ENCODE measurements at regions not wholly inside any gene's neighbourhood (a gene's known extent, or its start where the extent isn't known, plus 50 kb on each side); places are given as distances from the start of the nearest gene placed in this dataset.

DNA sequence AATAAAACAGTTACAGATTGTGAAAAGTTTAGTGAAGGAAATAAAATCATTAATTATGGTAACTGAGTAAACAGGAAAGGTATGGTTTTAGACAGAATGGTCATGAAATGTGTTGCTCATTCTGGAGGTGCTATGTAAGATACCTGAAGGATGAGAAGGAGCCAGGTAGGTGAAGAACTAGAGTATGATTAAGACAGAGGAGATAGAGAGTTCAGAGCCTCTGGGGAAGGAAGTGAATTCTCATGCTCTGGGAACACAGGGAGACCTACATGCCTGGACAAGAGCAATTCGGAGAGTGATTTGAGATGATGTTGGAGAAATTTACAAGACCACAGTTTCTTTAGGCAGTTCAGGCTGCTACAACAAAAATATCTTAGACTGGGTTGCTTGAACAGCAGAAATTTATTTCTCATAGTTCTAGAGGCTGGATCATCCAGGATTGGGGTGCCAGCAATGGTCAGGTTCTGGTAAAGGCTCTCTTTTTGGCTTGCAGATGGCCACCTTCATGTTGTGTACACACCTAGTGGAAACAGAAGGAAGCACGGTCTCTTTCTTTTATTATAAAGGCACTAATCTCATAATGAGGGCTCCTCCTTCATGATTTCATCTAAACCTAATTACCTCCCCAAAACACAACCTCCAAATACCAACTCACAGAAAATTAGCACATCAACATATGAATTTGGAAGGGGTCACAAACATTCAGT, 1416.1 kb downstream of the PCDH7 start:
- Histone ChIP-seq H3K27me3 (ENCODE audit: control insufficient read depth, insufficient read depth, low read length) (no peaks in the 10 kb centered on the region), H3K4me1 (ENCODE audit: control insufficient read depth, insufficient read depth, low read length) (peaks cover 2% of the 10 kb centered on the region), H3K9me3 (ENCODE audit: control insufficient read depth, insufficient read depth, low read length) (no peaks in the 10 kb centered on the region), H3K4me3 (ENCODE audit: low read depth, low read length) (no peak overlapping the region), H3K9ac (ENCODE audit: low read depth, low read length) (no peak overlapping the region), H3K36me3 (ENCODE audit: control insufficient read depth, insufficient read depth, low read length) (no peaks in the 10 kb centered on the region)

DNA sequence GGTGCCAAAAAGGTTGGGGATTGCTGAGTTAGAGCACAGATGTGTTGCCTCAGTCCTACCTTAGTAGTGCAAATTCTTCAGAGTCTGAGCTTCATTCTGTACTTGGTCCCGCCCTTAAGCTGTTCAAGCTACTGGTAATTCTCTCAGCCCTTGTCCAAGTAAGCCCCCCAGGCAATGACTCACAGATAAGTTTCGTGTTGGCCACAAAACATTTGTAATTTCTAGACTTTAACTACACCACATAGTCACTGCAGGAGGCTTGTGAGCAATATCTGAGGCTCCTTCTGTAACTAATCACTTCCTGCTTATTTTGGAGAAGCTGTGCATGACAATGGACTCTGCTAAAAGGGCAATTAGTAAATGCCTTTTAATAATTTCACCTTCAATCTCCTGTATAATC, 1420.5 kb downstream of the PCDH7 start:
- no peaks in the 10 kb centered on the region for H3K36me3 ChIP-seq (ENCODE audit: control insufficient read depth, insufficient read depth, low read length)
- no peak overlapping the region for H3K9ac ChIP-seq (ENCODE audit: low read depth, low read length)
- H3K27me3 ChIP-seq (ENCODE audit: control insufficient read depth, insufficient read depth, low read length), result no peaks in the 10 kb centered on the region

DNA sequence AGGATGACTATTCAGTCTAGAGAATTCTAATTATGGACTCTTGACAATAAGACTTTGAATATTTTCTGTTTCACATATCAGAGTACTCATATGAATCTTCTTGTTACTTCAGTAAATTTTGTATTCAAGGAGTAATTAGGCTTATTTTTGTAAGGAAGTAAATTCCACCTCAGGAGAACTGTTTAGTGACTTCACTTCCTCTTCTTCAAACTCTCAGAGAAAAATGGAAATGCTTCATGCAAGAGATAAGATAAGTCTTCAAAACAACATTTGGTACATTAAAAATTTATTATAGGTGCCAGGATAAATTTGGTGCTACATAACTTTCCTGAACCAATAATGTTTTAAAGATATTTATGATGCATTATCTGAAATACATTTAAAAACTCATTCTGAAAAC, 1421.9 kb downstream of the PCDH7 start:
- no peaks in the 10 kb centered on the region for H3K9me3 ChIP-seq (ENCODE audit: control insufficient read depth, insufficient read depth, low read length)
- H3K9ac ChIP-seq (ENCODE audit: low read depth, low read length), result no peak overlapping the region
- peaks cover 3% of the 10 kb centered on the region for H3K4me1 ChIP-seq (ENCODE audit: control insufficient read depth, insufficient read depth, low read length)
- no peak overlapping the region for H3K4me3 ChIP-seq (ENCODE audit: low read depth, low read length)
- no peaks in the 10 kb centered on the region for H3K27me3 ChIP-seq (ENCODE audit: control insufficient read depth, insufficient read depth, low read length)
- H3K36me3 ChIP-seq (ENCODE audit: control insufficient read depth, insufficient read depth, low read length), result no peaks in the 10 kb centered on the region

More for the DNA sequence above, 1420.5 kb downstream of the PCDH7 start:
- Histone ChIP-seq H3K4me3 (ENCODE audit: low read depth, low read length) (no peak overlapping the region), H3K4me1 (ENCODE audit: control insufficient read depth, insufficient read depth, low read length) (peaks cover 3% of the 10 kb centered on the region), H3K9me3 (ENCODE audit: control insufficient read depth, insufficient read depth, low read length) (no peaks in the 10 kb centered on the region)

DNA sequence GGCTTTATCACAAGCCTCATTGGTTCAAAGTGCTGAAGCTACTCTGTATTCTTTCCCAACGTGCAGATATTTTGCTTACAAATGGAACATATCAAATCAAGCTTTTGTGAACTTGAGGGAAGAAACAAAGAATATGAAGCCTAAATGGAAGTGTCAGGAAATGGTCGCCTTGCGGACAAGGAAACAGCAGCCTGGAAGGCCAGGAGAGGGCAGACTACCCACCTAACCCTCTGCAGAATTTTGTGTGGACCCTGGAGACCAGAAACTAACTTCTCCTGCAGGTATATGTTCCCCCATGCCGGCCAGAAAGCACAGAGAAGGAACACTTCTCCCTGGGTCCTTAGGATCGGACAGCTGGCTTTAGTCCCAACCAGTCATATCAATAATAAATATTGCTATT, 1425.8 kb downstream of the PCDH7 start:
- Histone ChIP-seq H3K9ac (ENCODE audit: low read depth, low read length) (no peak overlapping the region), H3K4me3 (ENCODE audit: low read depth, low read length) (no peak overlapping the region), H3K36me3 (ENCODE audit: control insufficient read depth, insufficient read depth, low read length) (no peaks in the 10 kb centered on the region), H3K27me3 (ENCODE audit: control insufficient read depth, insufficient read depth, low read length) (no peaks in the 10 kb centered on the region), H3K4me1 (ENCODE audit: control insufficient read depth, insufficient read depth, low read length) (peaks cover 3% of the 10 kb centered on the region), H3K9me3 (ENCODE audit: control insufficient read depth, insufficient read depth, low read length) (no peaks in the 10 kb centered on the region)

DNA sequence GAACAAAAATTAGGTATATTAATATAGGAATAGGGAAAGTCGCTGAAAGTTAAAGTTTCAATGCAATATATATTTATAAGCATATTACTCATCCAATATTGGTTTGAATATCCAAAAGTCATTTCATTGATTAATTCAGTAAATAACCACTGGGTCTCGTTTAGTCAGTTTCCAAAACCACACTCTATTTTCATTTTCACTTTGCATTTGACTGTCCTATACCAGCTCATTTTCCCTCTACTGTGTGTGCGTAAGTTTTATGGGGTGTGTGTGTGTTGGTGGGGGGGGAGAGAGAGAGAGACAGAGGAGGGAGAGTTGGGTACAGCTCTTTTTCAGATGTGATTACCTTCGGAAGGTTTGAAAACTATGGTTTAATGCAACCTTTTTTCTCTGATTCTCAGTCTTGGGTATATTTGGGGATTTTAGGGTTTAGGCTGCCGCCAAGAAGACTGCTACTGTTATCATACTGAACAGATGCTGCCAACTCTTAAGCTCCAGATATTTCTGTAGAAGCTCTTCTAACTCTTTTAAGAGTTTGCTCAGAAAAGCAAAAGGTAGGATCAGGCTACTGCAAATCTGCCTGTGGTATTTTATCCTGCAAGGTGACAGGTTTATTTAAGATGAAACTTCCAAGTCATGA, 1427.4 kb downstream of the PCDH7 start:
- no peaks in the 10 kb centered on the region for H3K9me3 ChIP-seq (ENCODE audit: control insufficient read depth, insufficient read depth, low read length)
- H3K9ac ChIP-seq (ENCODE audit: low read depth, low read length), result no peak overlapping the region
- no peaks in the 10 kb centered on the region for H3K4me1 ChIP-seq (ENCODE audit: control insufficient read depth, insufficient read depth, low read length)
- no peak overlapping the region for H3K4me3 ChIP-seq (ENCODE audit: low read depth, low read length)
- no peaks in the 10 kb centered on the region for H3K36me3 ChIP-seq (ENCODE audit: control insufficient read depth, insufficient read depth, low read length)
- no peaks in the 10 kb centered on the region for H3K27me3 ChIP-seq (ENCODE audit: control insufficient read depth, insufficient read depth, low read length)

DNA sequence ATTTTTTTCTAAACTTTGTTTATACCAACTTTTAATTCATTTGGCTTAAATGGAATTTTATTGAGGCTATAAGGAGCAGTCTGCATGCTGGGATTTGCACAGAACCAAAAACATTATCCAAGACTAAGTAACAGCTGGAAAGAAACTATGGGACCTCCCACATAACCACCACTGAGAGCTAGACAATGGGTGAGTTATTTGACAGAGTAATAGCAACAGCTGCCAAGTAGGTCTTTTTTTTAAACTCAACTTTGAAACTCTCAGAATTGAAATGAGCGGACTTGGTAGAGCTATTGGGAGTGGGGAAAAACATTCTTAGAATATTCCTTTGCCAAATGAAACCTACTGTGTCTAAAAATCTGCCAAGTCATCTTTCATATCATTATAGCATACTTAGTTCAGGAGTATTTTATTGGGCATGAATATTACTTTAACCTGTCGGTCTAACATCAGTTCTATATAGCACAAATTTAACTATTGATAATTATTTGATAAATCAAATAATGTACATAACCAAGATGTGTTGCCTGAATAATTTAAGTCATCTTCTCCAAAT, 1428.0 kb downstream of the PCDH7 start:
- Histone ChIP-seq H3K27me3 (ENCODE audit: control insufficient read depth, insufficient read depth, low read length) (no peaks in the 10 kb centered on the region), H3K4me3 (ENCODE audit: low read depth, low read length) (no peak overlapping the region), H3K36me3 (ENCODE audit: control insufficient read depth, insufficient read depth, low read length) (no peaks in the 10 kb centered on the region), H3K9ac (ENCODE audit: low read depth, low read length) (no peak overlapping the region), H3K9me3 (ENCODE audit: control insufficient read depth, insufficient read depth, low read length) (no peaks in the 10 kb centered on the region), H3K4me1 (ENCODE audit: control insufficient read depth, insufficient read depth, low read length) (no peaks in the 10 kb centered on the region)

DNA sequence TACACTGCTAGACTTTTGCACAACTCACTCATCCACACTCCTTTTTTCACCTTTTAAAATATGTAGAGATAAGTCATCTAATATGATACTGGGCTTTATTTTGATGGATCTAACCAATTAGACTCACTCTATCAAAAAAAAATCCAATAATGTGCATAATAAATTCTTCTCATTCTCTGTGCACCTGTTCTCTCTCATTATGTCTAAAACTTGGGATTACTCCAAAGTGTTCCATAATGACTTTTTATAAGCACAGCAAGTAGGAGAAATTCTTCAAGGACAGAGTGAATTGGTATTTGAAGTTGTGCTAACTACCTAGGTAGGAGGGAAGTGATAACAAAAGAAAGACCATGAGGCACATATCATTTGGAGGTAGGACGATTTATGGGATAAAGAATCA, 1438.8 kb downstream of the PCDH7 start:
- Histone ChIP-seq H3K9ac (ENCODE audit: low read depth, low read length) (no peak overlapping the region), H3K36me3 (ENCODE audit: control insufficient read depth, insufficient read depth, low read length) (no peaks in the 10 kb centered on the region), H3K4me3 (ENCODE audit: low read depth, low read length) (no peak overlapping the region), H3K9me3 (ENCODE audit: control insufficient read depth, insufficient read depth, low read length) (no peaks in the 10 kb centered on the region), H3K4me1 (ENCODE audit: control insufficient read depth, insufficient read depth, low read length) (no peaks in the 10 kb centered on the region), H3K27me3 (ENCODE audit: control insufficient read depth, insufficient read depth, low read length) (no peaks in the 10 kb centered on the region)

DNA sequence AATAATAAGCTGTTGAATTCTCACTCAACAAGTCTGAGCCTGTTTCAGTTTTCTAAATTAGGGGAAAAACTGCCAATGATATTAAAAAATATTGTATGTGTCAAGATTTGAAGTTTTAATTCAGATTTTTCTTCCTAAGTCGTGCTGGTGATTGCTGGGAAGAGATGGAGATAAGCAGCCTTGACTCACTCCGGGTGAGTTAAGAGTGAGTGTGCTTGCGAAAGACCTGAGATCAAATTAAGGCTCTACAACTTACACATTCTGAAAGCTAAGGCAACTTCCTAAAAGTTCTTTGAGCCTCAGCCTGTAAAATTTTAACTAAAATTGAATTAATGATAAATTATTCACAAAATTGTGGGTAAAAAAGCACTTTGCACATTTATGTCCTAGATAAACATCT, 1441.2 kb downstream of the PCDH7 start:
- Histone ChIP-seq H3K9me3 (ENCODE audit: control insufficient read depth, insufficient read depth, low read length) (no peaks in the 10 kb centered on the region), H3K4me1 (ENCODE audit: control insufficient read depth, insufficient read depth, low read length) (no peaks in the 10 kb centered on the region), H3K36me3 (ENCODE audit: control insufficient read depth, insufficient read depth, low read length) (no peaks in the 10 kb centered on the region)

DNA sequence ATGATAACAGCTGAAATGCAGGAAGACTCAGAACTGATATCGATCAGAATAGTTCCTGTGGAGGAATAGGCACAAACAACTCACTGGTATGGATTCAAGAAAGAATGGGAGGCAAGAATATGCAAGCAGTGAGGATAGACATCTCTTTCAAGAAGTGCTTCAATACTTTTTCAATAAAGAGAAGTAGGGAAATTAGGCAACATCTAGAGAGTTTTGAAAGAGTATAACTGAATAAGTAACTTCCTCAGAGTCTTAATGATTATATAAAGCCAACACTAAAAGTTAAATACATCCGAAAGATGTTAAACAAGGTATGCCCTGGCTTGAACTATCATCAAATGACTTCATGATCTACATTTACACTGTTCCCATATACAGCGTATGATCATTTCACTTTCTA, 1443.0 kb downstream of the PCDH7 start:
- no peaks in the 10 kb centered on the region for H3K27me3 ChIP-seq (ENCODE audit: control insufficient read depth, insufficient read depth, low read length)
- no peaks in the 10 kb centered on the region for H3K9me3 ChIP-seq (ENCODE audit: control insufficient read depth, insufficient read depth, low read length)
- H3K9ac ChIP-seq (ENCODE audit: low read depth, low read length), result no peak overlapping the region
- H3K4me3 ChIP-seq (ENCODE audit: low read depth, low read length), result no peak overlapping the region
- H3K36me3 ChIP-seq (ENCODE audit: control insufficient read depth, insufficient read depth, low read length), result no peaks in the 10 kb centered on the region
- H3K4me1 ChIP-seq (ENCODE audit: control insufficient read depth, insufficient read depth, low read length), result no peaks in the 10 kb centered on the region

More for the DNA sequence above, 1441.2 kb downstream of the PCDH7 start:
- no peak overlapping the region for H3K4me3 ChIP-seq (ENCODE audit: low read depth, low read length)
- no peaks in the 10 kb centered on the region for H3K27me3 ChIP-seq (ENCODE audit: control insufficient read depth, insufficient read depth, low read length)
- no peak overlapping the region for H3K9ac ChIP-seq (ENCODE audit: low read depth, low read length)

DNA sequence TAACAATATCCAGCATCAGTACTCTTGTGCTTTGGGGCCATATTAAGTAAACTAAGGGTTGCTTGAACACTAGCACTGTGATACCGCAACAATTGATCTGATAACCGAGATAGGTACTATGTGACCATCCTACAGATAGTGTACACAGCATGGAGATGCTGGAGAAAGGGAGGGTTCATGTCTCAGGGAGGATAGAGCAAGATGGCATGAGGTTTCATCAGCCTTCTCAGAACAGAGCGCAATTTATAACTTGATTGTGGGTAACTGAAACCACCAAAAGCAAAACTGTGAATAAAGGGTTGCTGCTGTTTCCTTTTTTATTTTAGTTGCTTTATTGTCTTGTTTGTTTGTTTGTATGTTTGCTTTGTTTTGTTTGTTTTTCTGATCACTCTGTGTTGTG, 1449.7 kb downstream of the PCDH7 start:
- Histone ChIP-seq H3K4me1 (ENCODE audit: control insufficient read depth, insufficient read depth, low read length) (no peaks in the 10 kb centered on the region), H3K9ac (ENCODE audit: low read depth, low read length) (no peak overlapping the region), H3K27me3 (ENCODE audit: control insufficient read depth, insufficient read depth, low read length) (no peaks in the 10 kb centered on the region), H3K9me3 (ENCODE audit: control insufficient read depth, insufficient read depth, low read length) (no peaks in the 10 kb centered on the region), H3K4me3 (ENCODE audit: low read depth, low read length) (no peak overlapping the region), H3K36me3 (ENCODE audit: control insufficient read depth, insufficient read depth, low read length) (no peaks in the 10 kb centered on the region)

DNA sequence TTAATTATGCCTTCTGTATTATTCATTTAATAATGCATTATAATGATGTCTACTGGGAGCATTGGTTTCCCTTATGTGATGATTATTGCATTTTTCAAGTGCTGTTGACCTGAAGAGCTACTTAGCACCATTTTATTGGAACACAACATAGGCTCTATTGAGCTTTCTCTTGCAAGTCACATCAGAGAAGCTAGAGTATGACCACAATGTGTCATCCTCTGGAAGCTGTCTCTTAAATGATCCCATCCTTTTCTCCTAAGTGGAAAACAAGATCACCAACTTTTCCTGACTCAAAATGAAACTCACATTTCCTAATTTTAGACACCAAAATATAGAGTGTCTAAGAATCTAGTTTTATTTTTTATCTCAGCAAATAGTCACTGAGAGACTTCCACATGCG, 1451.9 kb downstream of the PCDH7 start:
- Histone ChIP-seq H3K4me1 (ENCODE audit: control insufficient read depth, insufficient read depth, low read length) (no peaks in the 10 kb centered on the region), H3K27me3 (ENCODE audit: control insufficient read depth, insufficient read depth, low read length) (no peaks in the 10 kb centered on the region), H3K9me3 (ENCODE audit: control insufficient read depth, insufficient read depth, low read length) (no peaks in the 10 kb centered on the region), H3K9ac (ENCODE audit: low read depth, low read length) (no peak overlapping the region), H3K4me3 (ENCODE audit: low read depth, low read length) (no peak overlapping the region), H3K36me3 (ENCODE audit: control insufficient read depth, insufficient read depth, low read length) (no peaks in the 10 kb centered on the region)

DNA sequence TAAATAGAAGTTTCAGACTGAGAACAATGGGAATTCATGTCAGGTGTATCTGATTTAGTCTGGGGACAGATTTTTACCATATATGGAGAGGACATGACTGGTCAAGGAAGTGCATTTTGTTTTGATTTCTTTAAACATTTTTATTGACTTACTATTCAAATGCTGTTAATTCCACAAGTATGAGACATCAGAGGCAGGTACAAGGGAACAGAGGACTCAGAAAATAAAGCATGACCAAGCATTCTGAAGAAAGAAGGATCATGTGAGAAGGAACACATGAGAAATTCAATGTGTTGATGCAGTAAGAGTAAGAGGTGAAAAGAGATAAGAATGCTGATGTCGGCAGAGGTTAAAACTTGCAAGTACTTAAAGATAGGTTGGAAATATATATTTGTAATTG, 1452.6 kb downstream of the PCDH7 start:
- no peaks in the 10 kb centered on the region for H3K9me3 ChIP-seq (ENCODE audit: control insufficient read depth, insufficient read depth, low read length)
- no peak overlapping the region for H3K4me3 ChIP-seq (ENCODE audit: low read depth, low read length)
- H3K27me3 ChIP-seq (ENCODE audit: control insufficient read depth, insufficient read depth, low read length), result no peaks in the 10 kb centered on the region
- H3K9ac ChIP-seq (ENCODE audit: low read depth, low read length), result no peak overlapping the region
- H3K36me3 ChIP-seq (ENCODE audit: control insufficient read depth, insufficient read depth, low read length), result no peaks in the 10 kb centered on the region
- H3K4me1 ChIP-seq (ENCODE audit: control insufficient read depth, insufficient read depth, low read length), result no peaks in the 10 kb centered on the region
